H1 (cell line): ENCODE measurements at regions not wholly inside any gene's neighbourhood (a gene's known extent, or its start where the extent isn't known, plus 50 kb on each side); places are given as distances from the start of the nearest gene placed in this dataset.

ENCODE experiments used
- CTCF ChIA-PET: fragments of 300-600 bp; sonication (Branson Sonifier 250); formaldehyde crosslinking; loops from one replicate; lab custom pipeline; 2021; ENCODE audit not compliant: partially characterized antibody; lab: Charles Lee
- POLR2A ChIA-PET: fragments of 300-600 bp; sonication (Branson Sonifier 250); formaldehyde crosslinking; loops from one replicate; lab custom pipeline; 2021; ENCODE audit warnings: inconsistent platforms; ENCODE audit not compliant: partially characterized antibody; lab: Charles Lee
- DNase-seq, 2 experiments: peaks; one replicate each; pipeline versions ENCODE4 v3.0.0 to v3.0.0-alpha.2; 2010 to 2022; ENCODE audit warnings: low spot score in 2 of 2, low read depth in 1 of 2, mixed read lengths in 1 of 2
- FAIRE-seq: peaks from 2 replicates; lab custom pipeline; 2011; peaks lifted over from hg19 to GRCh38; lab: Jason Lieb, UNC
- H2AFZ ChIP-seq: 2 replicates; pipeline ENCODE4 v1.8.1; 2012; ENCODE audit warnings: low read length, inconsistent platforms
- H2AK5ac ChIP-seq: 2 replicates; pipeline ENCODE4 v1.6.1; 2013; ENCODE audit warnings: low read depth, low read length
- H2BK120ac ChIP-seq: replicated peaks from 2 replicates; pipeline ENCODE3; 2013; ENCODE audit warnings: low read depth, low read length, inconsistent platforms
- H2BK12ac ChIP-seq: 2 replicates; pipeline ENCODE4 v1.6.1; 2013; ENCODE audit warnings: low read depth, low read length
- H2BK15ac ChIP-seq: 2 replicates; pipeline ENCODE4 v1.6.1; 2013; ENCODE audit warnings: low read length
- H2BK20ac ChIP-seq: 2 replicates; pipeline ENCODE4 v1.6.1; 2013; ENCODE audit warnings: low read length
- H2BK5ac ChIP-seq: 2 replicates; pipeline ENCODE4 v1.6.1; 2013; ENCODE audit warnings: low read depth, low read length
- H3K14ac ChIP-seq: 2 replicates; pipeline ENCODE4 v1.6.1; 2013; ENCODE audit warnings: inconsistent platforms; ENCODE audit not compliant: insufficient read length
- H3K18ac ChIP-seq: 2 replicates; pipeline ENCODE4 v1.6.1; 2013; ENCODE audit warnings: low read length; ENCODE audit errors: extremely low read depth
- H3K23ac ChIP-seq: 2 replicates; pipeline ENCODE4 v1.6.1; 2013; ENCODE audit warnings: inconsistent platforms; ENCODE audit not compliant: insufficient read length
- H3K23me2 ChIP-seq: 2 replicates; pipeline ENCODE4 v1.6.1; 2013; ENCODE audit warnings: low read depth, low read length
- H3K27ac ChIP-seq: 2 replicates; pipeline ENCODE4 v1.6.1; 2011; ENCODE audit warnings: low read depth, low read length, inconsistent platforms
- H3K27me3 ChIP-seq, 4 experiments: replicated peaks in 1 of 4; 1 replicate in 1 of 4; 2 replicates in 3 of 4; pipeline versions ENCODE4 v1.6.1 to v1.8.1; 2011 to 2013; ENCODE audit warnings: low read length in 3 of 4, mild to moderate bottlenecking in 3 of 4, inconsistent platforms in 2 of 4, mixed read lengths in 2 of 4, moderate library complexity in 1 of 4; ENCODE audit not compliant: control insufficient read depth in 3 of 4, insufficient read depth in 3 of 4; ENCODE audit errors: extremely low read depth in 1 of 4
- H3K36me3 ChIP-seq, 4 experiments: 2 replicates each; pipeline versions ENCODE4 v1.6.1 to v1.8.1; 2011 to 2013; ENCODE audit warnings: mild to moderate bottlenecking in 4 of 4, low read length in 3 of 4, moderate library complexity in 2 of 4, control low read depth in 1 of 4, inconsistent platforms in 1 of 4; ENCODE audit not compliant: insufficient read depth in 4 of 4, control insufficient read depth in 2 of 4
- H3K4ac ChIP-seq: replicated peaks from 2 replicates; pipeline ENCODE3; 2013; ENCODE audit warnings: low read length, low read depth, mixed read lengths, inconsistent platforms; ENCODE audit not compliant: insufficient read length
- H3K4me1 ChIP-seq, 4 experiments: replicated peaks in 1 of 4; 1 replicate in 1 of 4; 2 replicates in 3 of 4; pipeline versions ENCODE4 v1.6.1 to v1.8.1; 2011 to 2013; ENCODE audit warnings: low read length in 3 of 4, inconsistent platforms in 2 of 4, mixed read lengths in 1 of 4; ENCODE audit not compliant: insufficient read depth in 4 of 4, control insufficient read depth in 3 of 4
- H3K4me2 ChIP-seq, 2 experiments: 2 replicates each; pipeline versions ENCODE4 v1.6.1 to v1.8.1; 2011 to 2013; ENCODE audit warnings: low read depth in 2 of 2, low read length in 2 of 2, control low read depth in 1 of 2, inconsistent platforms in 1 of 2, mild to moderate bottlenecking in 1 of 2; ENCODE audit not compliant: insufficient read depth in 1 of 2
- H3K4me3 ChIP-seq, 4 experiments: fragments of 200-600, 300-600 bp in 1 of 4; sonication (generic), shearing (Covaris generic), sonication (Bioruptor Twin) in 1 of 4; 2 replicates each; pipeline versions ENCODE4 v1.5.1 to v1.8.1; 2011 to 2016; ENCODE audit warnings: low read length in 4 of 4, low read depth in 3 of 4, control low read depth in 2 of 4, inconsistent platforms in 2 of 4, mild to moderate bottlenecking in 2 of 4, mixed read lengths in 1 of 4, moderate library complexity in 1 of 4; ENCODE audit not compliant: insufficient read depth in 2 of 4; ENCODE audit errors: extremely low read depth in 1 of 4
- H3K56ac ChIP-seq: replicated peaks from 2 replicates; pipeline ENCODE3; 2013; ENCODE audit warnings: low read depth, mild to moderate bottlenecking, mixed read lengths, low read length, inconsistent platforms; ENCODE audit not compliant: insufficient read length
- H3K79me1 ChIP-seq: 2 replicates; pipeline ENCODE4 v1.6.1; 2013; ENCODE audit warnings: low read depth, low read length, control low read depth
- H3K79me2 ChIP-seq, 2 experiments: 2 replicates each; pipeline versions ENCODE4 v1.6.1 to v1.8.1; 2012 to 2013; ENCODE audit warnings: low read length in 2 of 2, mild to moderate bottlenecking in 2 of 2, inconsistent platforms in 1 of 2; ENCODE audit not compliant: insufficient read depth in 2 of 2, control insufficient read depth in 1 of 2
- H3K9ac ChIP-seq, 4 experiments: replicated peaks in 1 of 4; 1 replicate in 1 of 4; 2 replicates in 3 of 4; pipeline versions ENCODE4 v1.6.1 to v1.8.1; 2011 to 2013; ENCODE audit warnings: low read depth in 3 of 4, low read length in 3 of 4, control low read depth in 2 of 4, mild to moderate bottlenecking in 2 of 4, moderate library complexity in 2 of 4, inconsistent platforms in 1 of 4; ENCODE audit errors: extremely low read depth in 1 of 4
- H3K9me3 ChIP-seq, 2 experiments: 2 replicates each; pipeline versions ENCODE4 v1.6.1 to v1.8.1; 2012 to 2013; ENCODE audit warnings: mild to moderate bottlenecking in 2 of 2, moderate library complexity in 2 of 2, control low read depth in 1 of 2, inconsistent platforms in 1 of 2, low read depth in 1 of 2, low read length in 1 of 2, mixed read lengths in 1 of 2; ENCODE audit not compliant: insufficient read depth in 2 of 2
- H4K20me1 ChIP-seq, 2 experiments: replicated peaks in 1 of 2; 2 replicates each; pipeline versions ENCODE3 to v1.8.1; 2011 to 2013; ENCODE audit warnings: inconsistent platforms in 2 of 2, low read length in 2 of 2, mild to moderate bottlenecking in 1 of 2; ENCODE audit not compliant: insufficient read depth in 2 of 2, control insufficient read depth in 1 of 2
- H4K5ac ChIP-seq: 2 replicates; pipeline ENCODE4 v1.6.1; 2013; ENCODE audit warnings: low read length, low read depth, mixed read lengths, inconsistent platforms; ENCODE audit not compliant: insufficient read length
- H4K8ac ChIP-seq: 2 replicates; pipeline ENCODE4 v1.8.0; 2013; ENCODE audit warnings: mild to moderate bottlenecking, moderate library complexity, low read length, inconsistent platforms; ENCODE audit not compliant: insufficient read depth; ENCODE audit errors: extremely low read depth
- H4K91ac ChIP-seq: replicated peaks from 2 replicates; pipeline ENCODE3; 2013; ENCODE audit warnings: low read length, mixed read lengths, inconsistent platforms; ENCODE audit not compliant: insufficient read length
- ATF2 ChIP-seq: IDR thresholded peaks from 2 replicates; pipeline ENCODE4 v1.6.1; 2012; ENCODE audit warnings: low read length, inconsistent platforms
- ATF3 ChIP-seq: IDR thresholded peaks from 2 replicates; pipeline ENCODE4 v1.6.1; 2011; ENCODE audit warnings: low read depth, mild to moderate bottlenecking, low read length; ENCODE audit not compliant: insufficient read depth
- CHD1 ChIP-seq: IDR thresholded peaks from 2 replicates; pipeline ENCODE4 v1.6.1; 2012; ENCODE audit warnings: low read depth, low read length, improper control_type of control experiment
- CHD2 ChIP-seq: IDR thresholded peaks from 2 replicates; pipeline ENCODE4 v1.6.1; 2012; ENCODE audit warnings: low read length, improper control_type of control experiment
- FOSL1 ChIP-seq: IDR thresholded peaks from 2 replicates; pipeline ENCODE4 v1.6.1; 2011; ENCODE audit warnings: mild to moderate bottlenecking, low read depth, low read length, moderate library complexity; ENCODE audit not compliant: insufficient read depth
- GTF2F1 ChIP-seq: IDR thresholded peaks from 2 replicates; pipeline ENCODE4 v1.6.1; 2012; ENCODE audit warnings: low read depth, low read length, improper control_type of control experiment, borderline replicate concordance
- NANOG ChIP-seq: IDR thresholded peaks from 2 replicates; pipeline ENCODE4 v1.6.1; 2011; ENCODE audit warnings: low read length, low read depth, mild to moderate bottlenecking, inconsistent platforms; ENCODE audit not compliant: insufficient read depth, poor library complexity, severe bottlenecking
- RXRA ChIP-seq: IDR thresholded peaks from 2 replicates; pipeline ENCODE4 v1.6.1; 2011; ENCODE audit warnings: low read depth, mild to moderate bottlenecking, low read length, moderate library complexity; ENCODE audit not compliant: insufficient read depth
- SIRT6 ChIP-seq: IDR thresholded peaks from one replicate; pipeline ENCODE4 v1.7.1; 2012; ENCODE audit warnings: low read length, inconsistent platforms
- SUZ12 ChIP-seq: fragments of 200-600 bp; sonication (generic); IDR thresholded peaks from 2 replicates; pipeline ENCODE4 v1.6.1; 2012; ENCODE audit warnings: mild to moderate bottlenecking, inconsistent platforms, low read length, moderate library complexity, mixed read lengths
- TEAD4 ChIP-seq: IDR thresholded peaks from 2 replicates; pipeline ENCODE4 v1.6.1; 2012; ENCODE audit warnings: low read depth, low read length, inconsistent platforms, mixed read lengths
- WGBS, 2 experiments: shearing (Covaris generic) in 1 of 2; methylation state at CpG; one replicate each; pipeline versions ENCODE4 v1.1.6 to v1.1.7; 2013 to 2015; ENCODE audit warnings: low lambda C conversion rate in 2 of 2, mixed read lengths in 2 of 2, inconsistent platforms in 1 of 2, low coverage in 1 of 2, missing lambda C conversion rate in 1 of 2; ENCODE audit not compliant: insufficient replicate concordance in 2 of 2, insufficient coverage in 1 of 2, insufficient read length in 1 of 2; ENCODE audit errors: extremely low coverage in 1 of 2, missing lambda C conversion rate in 1 of 2; 5-methylcytosine and 5-hydroxymethylcytosine counted together

GRCh38 chr2:114085238-114085637 lies 195.3 kb downstream of the ACTR3 start:
- H3K4me1 ChIP-seq = no peaks in the 10 kb centered on the region
- no peaks in the 10 kb centered on the region for H3K27me3 ChIP-seq
- no peaks in the 10 kb centered on the region for H3K36me3 ChIP-seq
- CTCF ChIA-PET = no interaction called here
- H2BK20ac ChIP-seq = no peak overlapping the region
- no peak overlapping the region for H3K18ac ChIP-seq
- no peak overlapping the region for H2AFZ ChIP-seq
- POLR2A ChIA-PET = no interaction called here
- FAIRE-seq (no peak), DNase-seq (no peak)
- no peak overlapping the region for H3K4ac ChIP-seq
- H3K4me3 ChIP-seq = no peak overlapping the region
- no peak for TF ChIP-seq RXRA
- no peak for TF ChIP-seq CHD2
- TF ChIP-seq SIRT6 = no peak
- no peak for TF ChIP-seq GTF2F1
- TF ChIP-seq NANOG = no peak
- TF ChIP-seq ATF2 = no peak
- no peak for TF ChIP-seq TEAD4
- TF ChIP-seq CHD1 = no peak
- no peak for TF ChIP-seq SUZ12
- TF ChIP-seq FOSL1 = no peak
- no peak for TF ChIP-seq ATF3
- H2BK12ac ChIP-seq = no peak overlapping the region
- H2BK5ac ChIP-seq = no peak overlapping the region
- H3K14ac ChIP-seq = no peak overlapping the region
- H2AK5ac ChIP-seq = no peak overlapping the region
- no peak overlapping the region for H4K5ac ChIP-seq
- H3K23me2 ChIP-seq = no peaks in the 10 kb centered on the region
- no peak overlapping the region for H3K27ac ChIP-seq
- no peaks in the 10 kb centered on the region; a peak in 1 of 4 replicates for H3K9me3 ChIP-seq
- H4K8ac ChIP-seq = no peak overlapping the region
- no peak overlapping the region for H3K23ac ChIP-seq
- no peak overlapping the region for H4K91ac ChIP-seq
- H4K20me1 ChIP-seq = no peaks in the 10 kb centered on the region
- no peaks in the 10 kb centered on the region for H3K79me1 ChIP-seq
- no peaks in the 10 kb centered on the region for H3K79me2 ChIP-seq
- no peak overlapping the region for H3K56ac ChIP-seq
- H3K4me2 ChIP-seq = no peak overlapping the region
- H2BK120ac ChIP-seq = no peak overlapping the region
- no peak overlapping the region for H3K9ac ChIP-seq
- H2BK15ac ChIP-seq = no peak overlapping the region
- WGBS, 2 experiments = 90% methylated on average over 1 of the region's 1 CpG; no CpG with 5 or more reads in 1 of the 2 experiments
